ENCODE measurements at regions not wholly inside any gene's neighbourhood (a gene's known extent, or its start where the extent isn't known, plus 50 kb on each side); places are given as distances from the start of the nearest gene placed in this dataset.
"Not testable (repeated sequence)": the region's sequence is repeated elsewhere in the genome, so short reads cannot be mapped to it uniquely, and the experiment has no call there.

GRCh38 chr14:101291390-101291789 lies 269.9 kb upstream of the DIO3 start:
- in situ Hi-C loops (cut with HindIII; ENCODE audit: low sequenced_read_pairs), result no loop called here

GRCh38 chr14:101292448-101292847 lies 268.8 kb upstream of the DIO3 start:
- in situ Hi-C loops (cut with HindIII; ENCODE audit: low sequenced_read_pairs), result no loop called here
- no peak for DNase-seq (ENCODE audit: low spot score)

More at GRCh38 chr14:101291390-101291789, 269.9 kb upstream of the DIO3 start:
- no peak for DNase-seq (ENCODE audit: low spot score)

DNA sequence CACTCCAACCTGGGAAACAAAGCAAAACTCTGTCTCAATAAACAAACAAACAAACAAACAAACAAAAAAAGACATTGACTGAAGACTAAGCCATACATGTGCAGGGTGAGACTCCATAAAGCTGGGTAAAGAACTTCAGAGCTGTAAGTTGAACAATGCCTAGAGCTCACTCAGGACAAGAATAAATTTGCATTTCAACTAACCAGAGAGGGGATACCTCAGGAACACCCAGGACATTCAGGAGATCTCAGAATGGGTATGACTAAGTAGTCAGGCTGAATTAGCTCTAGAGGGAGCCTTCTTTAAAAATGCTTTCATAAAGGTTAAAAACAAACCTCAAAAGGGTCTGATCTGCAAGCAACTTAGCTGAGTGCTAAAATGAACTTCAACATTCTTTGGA lies 267.7 kb upstream of the DIO3 start:
- DNase-seq (ENCODE audit: low spot score), result no peak
- in situ Hi-C loops (cut with HindIII; ENCODE audit: low sequenced_read_pairs), result no loop called here

DNA sequence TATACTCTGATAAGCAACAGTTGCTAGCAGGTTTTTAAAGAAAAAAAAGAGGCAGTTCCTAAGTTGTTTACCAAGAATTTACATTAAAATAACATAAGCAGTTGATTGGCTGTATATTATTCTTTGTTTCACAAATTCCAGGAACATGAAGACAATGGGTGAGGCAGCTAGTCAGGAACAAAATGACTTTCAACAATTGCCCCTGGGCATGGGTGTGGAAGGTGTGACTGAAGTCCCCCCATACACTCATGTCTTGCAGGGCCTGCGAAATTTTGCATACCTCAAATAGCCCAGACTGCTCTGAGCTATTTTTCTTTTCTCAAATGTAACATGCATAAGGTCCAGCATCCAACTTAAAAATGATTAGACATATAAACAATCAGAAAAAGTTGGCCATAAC lies 267.2 kb upstream of the DIO3 start:
- in situ Hi-C loops (cut with HindIII; ENCODE audit: low sequenced_read_pairs), result no loop called here
- no peak for DNase-seq (ENCODE audit: low spot score)

DNA sequence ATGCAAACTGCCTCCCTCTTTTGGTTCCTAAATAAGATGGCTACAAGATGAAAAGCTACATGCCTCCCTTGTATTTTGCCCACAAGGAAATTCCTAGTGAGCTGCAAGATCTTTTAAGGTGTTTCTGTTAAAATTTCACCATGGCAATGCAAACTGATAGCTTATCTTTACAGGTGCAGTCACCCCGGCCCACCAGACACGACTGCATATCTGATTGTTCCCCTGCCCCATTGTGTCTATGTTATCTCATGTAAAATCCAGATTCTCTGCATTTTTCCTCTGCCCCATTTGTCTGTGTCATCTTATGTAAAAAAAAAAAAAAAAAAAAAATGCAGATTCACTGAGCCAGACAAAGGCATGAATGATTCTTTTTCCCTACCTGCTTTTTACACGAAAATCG lies 261.5 kb upstream of the DIO3 start:
- DNase-seq (ENCODE audit: low spot score); in situ Hi-C loops (cut with HindIII; ENCODE audit: low sequenced_read_pairs): not testable (repeated sequence)

GRCh38 chr14:101301011-101301410 lies 260.3 kb upstream of the DIO3 start:
- in situ Hi-C loops (cut with HindIII; ENCODE audit: low sequenced_read_pairs), result no loop called here
- DNase-seq (ENCODE audit: low spot score), result no peak

- in situ Hi-C loops (cut with HindIII; ENCODE audit: low sequenced_read_pairs), result not testable (repeated sequence)
These were observed 254.1 kb upstream of the DIO3 start for GRCh38 chr14:101307162-101307561.

GRCh38 chr14:101311186-101311585 lies 250.1 kb upstream of the DIO3 start:
- in situ Hi-C loops (cut with HindIII; ENCODE audit: low sequenced_read_pairs); DNase-seq (ENCODE audit: low spot score): not testable (repeated sequence)

More at GRCh38 chr14:101307162-101307561, 254.1 kb upstream of the DIO3 start:
- not testable (repeated sequence) for DNase-seq (ENCODE audit: low spot score)

- DNase-seq (ENCODE audit: low spot score), result no peak
- in situ Hi-C loops (cut with HindIII; ENCODE audit: low sequenced_read_pairs), result no loop called here
These were observed 248.0 kb upstream of the DIO3 start for GRCh38 chr14:101313268-101313667.

- no peak for DNase-seq (ENCODE audit: low spot score)
- in situ Hi-C loops (cut with HindIII; ENCODE audit: low sequenced_read_pairs), result no loop called here
These were observed 245.4 kb upstream of the DIO3 start for GRCh38 chr14:101315802-101316296.

- DNase-seq (ENCODE audit: low spot score), result no peak
- in situ Hi-C loops (cut with HindIII; ENCODE audit: low sequenced_read_pairs), result no loop called here
These were observed 243.0 kb upstream of the DIO3 start for GRCh38 chr14:101318271-101318670.

GRCh38 chr14:101320396-101320795 lies 240.9 kb upstream of the DIO3 start:
- in situ Hi-C loops (cut with HindIII; ENCODE audit: low sequenced_read_pairs), result no loop called here
- DNase-seq (ENCODE audit: low spot score), result no peak

DNA sequence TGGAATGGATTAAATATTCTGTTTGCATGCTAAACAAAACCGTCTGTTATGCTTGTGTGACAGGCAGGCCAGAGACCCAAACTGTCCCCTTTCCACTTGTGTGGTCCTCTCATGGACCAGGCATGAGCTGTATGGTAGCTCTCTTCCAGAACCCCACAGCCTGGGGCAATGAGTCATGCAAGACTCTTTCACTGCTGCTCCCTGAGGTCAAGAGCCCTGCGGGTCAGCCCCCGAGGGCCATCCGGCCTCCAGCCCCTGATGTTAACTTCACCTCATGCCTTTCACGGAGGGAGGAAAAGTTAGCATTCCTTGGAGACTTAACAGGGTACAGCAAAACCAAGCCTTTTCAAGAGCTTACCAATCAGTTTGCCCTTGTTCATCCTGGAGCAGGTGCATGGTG lies 239.1 kb upstream of the DIO3 start:
- in situ Hi-C loops (cut with HindIII; ENCODE audit: low sequenced_read_pairs), result no loop called here
- no peak for DNase-seq (ENCODE audit: low spot score)

DNA sequence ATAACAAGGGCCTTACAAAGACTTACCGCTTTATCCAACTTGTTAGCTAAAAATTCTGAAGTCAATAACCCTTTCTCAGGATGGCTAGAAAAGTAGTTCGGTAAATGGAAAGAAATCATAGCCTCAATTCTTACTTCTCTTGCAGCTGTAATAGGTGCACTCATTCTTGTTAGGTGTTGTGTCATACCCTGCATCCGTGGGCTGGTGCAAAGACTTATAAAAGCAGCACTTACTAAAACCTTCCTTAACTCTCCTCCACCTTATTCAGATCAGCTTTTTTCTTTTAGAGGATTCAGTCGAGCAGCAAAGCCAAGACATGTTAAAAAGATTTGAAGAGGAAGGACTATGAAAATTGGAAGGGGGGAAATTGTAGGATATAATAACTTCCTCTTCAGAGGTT lies 238.2 kb upstream of the DIO3 start:
- in situ Hi-C loops (cut with HindIII; ENCODE audit: low sequenced_read_pairs), result no loop called here
- no peak for DNase-seq (ENCODE audit: low spot score)

DNA sequence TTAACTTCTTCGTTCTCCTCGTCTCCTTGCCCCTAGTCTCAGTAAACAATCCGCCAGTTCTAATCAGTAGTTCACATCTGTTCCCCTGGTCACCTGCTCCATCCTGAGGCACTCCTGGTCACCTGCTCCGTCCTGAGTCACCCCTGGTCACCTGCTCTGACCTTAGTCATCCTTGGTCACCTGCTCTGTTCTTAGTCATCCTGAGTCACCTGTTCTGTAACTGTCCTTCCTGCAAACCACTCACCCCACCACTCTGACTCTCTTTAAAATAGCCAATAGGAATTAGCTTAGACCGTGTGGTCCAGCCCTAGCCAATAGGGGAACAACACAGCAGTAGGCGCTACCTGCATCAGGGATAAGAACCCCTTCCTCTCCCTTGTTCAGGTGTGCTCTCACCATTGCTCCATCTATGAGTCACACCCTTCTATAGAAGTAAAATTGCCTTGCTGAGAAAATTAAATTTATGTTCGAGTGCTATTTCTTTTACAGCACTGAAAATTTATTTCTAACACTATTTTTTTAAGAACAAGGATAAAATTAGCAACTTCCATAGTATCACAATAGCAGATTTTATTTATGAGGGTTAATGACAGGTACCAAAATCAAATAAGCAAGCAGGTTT lies 237.6 kb upstream of the DIO3 start:
- in situ Hi-C loops (cut with HindIII; ENCODE audit: low sequenced_read_pairs); DNase-seq (ENCODE audit: low spot score): not testable (repeated sequence)

- no peak for DNase-seq (ENCODE audit: low spot score)
- in situ Hi-C loops (cut with HindIII; ENCODE audit: low sequenced_read_pairs), result no loop called here
These were observed 236.0 kb upstream of the DIO3 start for GRCh38 chr14:101325319-101325718.

- in situ Hi-C loops (cut with HindIII; ENCODE audit: low sequenced_read_pairs), result no loop called here
These were observed 232.8 kb upstream of the DIO3 start for GRCh38 chr14:101328412-101329028.

GRCh38 chr14:101330416-101331140 lies 230.7 kb upstream of the DIO3 start:
- no peak for DNase-seq (ENCODE audit: low spot score)
- in situ Hi-C loops (cut with HindIII; ENCODE audit: low sequenced_read_pairs), result no loop called here

More at GRCh38 chr14:101328412-101329028, 232.8 kb upstream of the DIO3 start:
- no peak for DNase-seq (ENCODE audit: low spot score)

GRCh38 chr14:101331141-101331525 lies 230.2 kb upstream of the DIO3 start:
- DNase-seq (ENCODE audit: low spot score), result no peak
- in situ Hi-C loops (cut with HindIII; ENCODE audit: low sequenced_read_pairs), result no loop called here

DNA sequence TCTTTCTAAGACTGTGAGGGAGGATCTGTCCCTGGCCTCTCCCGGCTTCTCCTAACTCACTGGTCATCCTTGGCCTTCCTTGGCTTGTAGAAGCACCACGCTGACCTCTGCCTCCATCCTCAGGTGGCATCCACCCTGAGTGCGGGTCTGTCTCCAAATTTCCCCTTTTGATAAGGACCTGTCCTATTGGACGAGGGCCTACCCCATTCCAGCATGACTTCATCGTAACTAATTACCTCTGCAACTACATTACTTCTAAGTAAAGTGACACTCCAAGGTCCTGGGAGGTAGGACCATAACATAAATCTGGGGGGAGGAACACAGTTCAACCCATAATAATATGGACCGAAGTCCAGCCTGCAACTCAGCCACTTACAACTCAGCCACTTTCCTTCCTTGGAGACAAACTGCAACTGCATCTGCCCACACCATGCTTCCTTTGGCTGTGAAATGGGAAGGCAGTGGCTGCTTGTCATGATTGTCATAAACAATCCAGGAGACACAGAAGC lies 229.6 kb upstream of the DIO3 start:
- in situ Hi-C loops (cut with HindIII; ENCODE audit: low sequenced_read_pairs), result no loop called here
- no peak for DNase-seq (ENCODE audit: low spot score)

Measured in G401 (cell line).